ENCODE measurements at regions not wholly inside any gene's neighbourhood (a gene's known extent, or its start where the extent isn't known, plus 50 kb on each side); places are given as distances from the start of the nearest gene placed in this dataset.

- TF ChIP-seq ZNF462 (CRISPR knock-in tag; IDR thresholded peaks at IDR 0.05) = no peak
- no peak for TF ChIP-seq JUNB (IDR thresholded peaks at IDR 0.05; ENCODE audit: unreplicated experiment)
Observed at GRCh38 chr1:214219902-214220301, 61.1 kb upstream of the SMYD2 start (continued).

- Mint-ChIP-seq H3K27ac (no peak overlapping the region), H3K27me3 (ENCODE audit: insufficient read depth, low read depth, poor library complexity) (peaks cover 8% of the 10 kb centered on the region), H3K4me3 (no peak overlapping the region), H3K9me3 (no peaks in the 10 kb centered on the region), H3K4me1 (peaks cover 17% of the 10 kb centered on the region), H3K36me3 (ENCODE audit: low read depth) (no peaks in the 10 kb centered on the region)
- Histone ChIP-seq H2AFZ (no peak overlapping the region), H3K27me3 (ENCODE audit: insufficient read depth) (peaks cover 17% of the 10 kb centered on the region), H3K27ac (ENCODE audit: low read depth) (no peak overlapping the region), H4K20me1 (replicated peaks; ENCODE audit: insufficient read depth) (no peaks in the 10 kb centered on the region), H3F3A (replicated peaks; ENCODE audit: low read depth) (no peaks in the 10 kb centered on the region), H3K9me2 (ENCODE audit: insufficient read depth) (no peaks in the 10 kb centered on the region), H3K4me1 (ENCODE audit: insufficient read depth) (peaks cover 4% of the 10 kb centered on the region; the same call in 1 of the 2 replicates), H3K4me3 (no peak overlapping the region), H3K4me2 (no peak overlapping the region), H3K79me2 (replicated peaks; ENCODE audit: insufficient read depth) (no peaks in the 10 kb centered on the region), H3K36me3 (ENCODE audit: insufficient read depth) (no peaks in the 10 kb centered on the region)
- DNase-seq (ENCODE audit: low spot score) (no peak), ATAC-seq (no peak)
- TF ChIP-seq ZNF462 (CRISPR knock-in tag; IDR thresholded peaks at IDR 0.05) (no peak), JUNB (IDR thresholded peaks at IDR 0.05; ENCODE audit: unreplicated experiment) (no peak), EZH2phosphoT487 (IDR thresholded peaks at IDR 0.05; ENCODE audit: unreplicated experiment) (no peak), ZNF331 (CRISPR knock-in tag; IDR thresholded peaks at IDR 0.05; ENCODE audit: low read depth) (no peak), ETS1 (IDR thresholded peaks at IDR 0.05) (no peak), CREB1 (CRISPR knock-in tag; IDR thresholded peaks at IDR 0.05; ENCODE audit: low read depth) (no peak)
Observed at GRCh38 chr1:214220891-214221290, 60.1 kb upstream of the SMYD2 start.

Measured in GM23338 (cell line).